ENCODE measurements at regions not wholly inside any gene's neighbourhood (a gene's known extent, or its start where the extent isn't known, plus 50 kb on each side); places are given as distances from the start of the nearest gene placed in this dataset.

GRCh38 chr4:116752027-116752426, 333.3 kb downstream of the TRAM1L1 start:
- Histone ChIP-seq H3K79me2 (ENCODE audit: insufficient read depth) (no peaks in the 10 kb centered on the region), H3K9me3 (ENCODE audit: low read depth) (no peaks in the 10 kb centered on the region), H3K27me3 (replicated peaks; ENCODE audit: insufficient read depth) (no peaks in the 10 kb centered on the region), H3K27ac (no peak overlapping the region), H3F3A (ENCODE audit: insufficient read depth) (no peaks in the 10 kb centered on the region), H3K4me2 (ENCODE audit: unreplicated experiment) (no peak overlapping the region), H3K36me3 (ENCODE audit: low read depth) (no peaks in the 10 kb centered on the region), H3K4me1 (ENCODE audit: insufficient read depth) (no peaks in the 10 kb centered on the region), H3K9ac (no peak overlapping the region), H4K20me1 (ENCODE audit: insufficient read depth) (no peaks in the 10 kb centered on the region), H3K4me3 (no peak overlapping the region), H2AFZ (no peak overlapping the region), H3K9me2 (ENCODE audit: insufficient read depth) (no peaks in the 10 kb centered on the region)
- TF ChIP-seq EZH2phosphoT487 (IDR thresholded peaks at IDR 0.05; ENCODE audit: insufficient read depth, low read depth) (no peak), EZH2 (IDR thresholded peaks at IDR 0.05; ENCODE audit: insufficient read depth, poor library complexity, severe bottlenecking) (no peak)
- 10 to 15% methylated on average over 2 of the region's 2 CpGs for WGBS, 2 experiments (ENCODE audit: low coverage in 1 of 2, low lambda C conversion rate in 2 of 2, missing lambda C conversion rate in 2 of 2)
- DNase-seq: no peak
- in situ Hi-C loops (cut with MboI): no loop called here

- Histone ChIP-seq H3K79me2 (ENCODE audit: insufficient read depth) (no peaks in the 10 kb centered on the region), H2AFZ (no peak overlapping the region), H3K4me3 (no peak overlapping the region), H3K9me3 (ENCODE audit: low read depth) (no peaks in the 10 kb centered on the region), H3F3A (ENCODE audit: insufficient read depth) (no peaks in the 10 kb centered on the region), H3K9me2 (ENCODE audit: insufficient read depth) (no peaks in the 10 kb centered on the region), H3K27me3 (replicated peaks; ENCODE audit: insufficient read depth) (no peaks in the 10 kb centered on the region), H3K9ac (no peak overlapping the region), H3K4me2 (ENCODE audit: unreplicated experiment) (no peak overlapping the region), H3K27ac (no peak overlapping the region), H4K20me1 (ENCODE audit: insufficient read depth) (no peaks in the 10 kb centered on the region), H3K36me3 (ENCODE audit: low read depth) (no peaks in the 10 kb centered on the region), H3K4me1 (ENCODE audit: insufficient read depth) (no peaks in the 10 kb centered on the region)
- DNase-seq: no peak
- TF ChIP-seq EZH2phosphoT487 (IDR thresholded peaks at IDR 0.05; ENCODE audit: insufficient read depth, low read depth): no peak
- TF ChIP-seq EZH2 (IDR thresholded peaks at IDR 0.05; ENCODE audit: insufficient read depth, poor library complexity, severe bottlenecking): no peak
- 14 to 38% methylated on average over 1 of the region's 1 CpG for WGBS, 2 experiments (ENCODE audit: low coverage in 1 of 2, low lambda C conversion rate in 2 of 2, missing lambda C conversion rate in 2 of 2)
- in situ Hi-C loops (cut with MboI): no loop called here
Measured at GRCh38 chr4:116736756-116737155, 348.6 kb downstream of the TRAM1L1 start.

GRCh38 chr4:116734178-116734577, 351.2 kb downstream of the TRAM1L1 start:
- 2 to 7% methylated on average over 2 of the region's 2 CpGs for WGBS, 2 experiments (ENCODE audit: low coverage in 1 of 2, low lambda C conversion rate in 2 of 2, missing lambda C conversion rate in 2 of 2)

GRCh38 chr4:116733370-116733769, 352.0 kb downstream of the TRAM1L1 start:
- no peak for DNase-seq
- TF ChIP-seq EZH2 (IDR thresholded peaks at IDR 0.05; ENCODE audit: insufficient read depth, poor library complexity, severe bottlenecking) (no peak), EZH2phosphoT487 (IDR thresholded peaks at IDR 0.05; ENCODE audit: insufficient read depth, low read depth) (no peak)
- Histone ChIP-seq H3K9me2 (ENCODE audit: insufficient read depth) (no peaks in the 10 kb centered on the region), H3K27ac (no peak overlapping the region), H2AFZ (no peak overlapping the region), H4K20me1 (ENCODE audit: insufficient read depth) (no peaks in the 10 kb centered on the region), H3K9ac (no peak overlapping the region), H3K9me3 (ENCODE audit: low read depth) (no peaks in the 10 kb centered on the region), H3K27me3 (replicated peaks; ENCODE audit: insufficient read depth) (no peaks in the 10 kb centered on the region), H3F3A (ENCODE audit: insufficient read depth) (no peaks in the 10 kb centered on the region), H3K79me2 (ENCODE audit: insufficient read depth) (no peaks in the 10 kb centered on the region), H3K4me3 (no peak overlapping the region), H3K4me1 (ENCODE audit: insufficient read depth) (no peaks in the 10 kb centered on the region), H3K36me3 (ENCODE audit: low read depth) (no peaks in the 10 kb centered on the region), H3K4me2 (ENCODE audit: unreplicated experiment) (no peak overlapping the region)
- 10 to 17% methylated on average over 4 of the region's 4 CpGs for WGBS, 2 experiments (ENCODE audit: low coverage in 1 of 2, low lambda C conversion rate in 2 of 2, missing lambda C conversion rate in 2 of 2)
- in situ Hi-C loops (cut with MboI): no loop called here

More at GRCh38 chr4:116734178-116734577, 351.2 kb downstream of the TRAM1L1 start:
- Histone ChIP-seq H3K79me2 (ENCODE audit: insufficient read depth) (no peaks in the 10 kb centered on the region), H3K4me3 (no peak overlapping the region), H3K9me3 (ENCODE audit: low read depth) (no peaks in the 10 kb centered on the region), H3K4me1 (ENCODE audit: insufficient read depth) (no peaks in the 10 kb centered on the region), H3K9ac (no peak overlapping the region), H3K4me2 (ENCODE audit: unreplicated experiment) (no peak overlapping the region), H3K9me2 (ENCODE audit: insufficient read depth) (no peaks in the 10 kb centered on the region), H3K36me3 (ENCODE audit: low read depth) (no peaks in the 10 kb centered on the region), H3K27ac (no peak overlapping the region), H4K20me1 (ENCODE audit: insufficient read depth) (no peaks in the 10 kb centered on the region), H3F3A (ENCODE audit: insufficient read depth) (no peaks in the 10 kb centered on the region), H3K27me3 (replicated peaks; ENCODE audit: insufficient read depth) (no peaks in the 10 kb centered on the region), H2AFZ (no peak overlapping the region)
- DNase-seq: no peak
- in situ Hi-C loops (cut with MboI): no loop called here
- TF ChIP-seq EZH2phosphoT487 (IDR thresholded peaks at IDR 0.05; ENCODE audit: insufficient read depth, low read depth) (no peak), EZH2 (IDR thresholded peaks at IDR 0.05; ENCODE audit: insufficient read depth, poor library complexity, severe bottlenecking) (no peak)

GRCh38 chr4:116726523-116726922, 358.9 kb downstream of the TRAM1L1 start:
- DNase-seq: no peak
- Histone ChIP-seq H3K9me2 (ENCODE audit: insufficient read depth) (no peaks in the 10 kb centered on the region), H3F3A (ENCODE audit: insufficient read depth) (no peaks in the 10 kb centered on the region), H3K27me3 (replicated peaks; ENCODE audit: insufficient read depth) (no peaks in the 10 kb centered on the region), H4K20me1 (ENCODE audit: insufficient read depth) (no peaks in the 10 kb centered on the region), H3K79me2 (ENCODE audit: insufficient read depth) (no peaks in the 10 kb centered on the region), H3K4me1 (ENCODE audit: insufficient read depth) (no peaks in the 10 kb centered on the region), H3K27ac (no peak overlapping the region), H3K9me3 (ENCODE audit: low read depth) (no peaks in the 10 kb centered on the region), H3K4me2 (ENCODE audit: unreplicated experiment) (no peak overlapping the region), H3K4me3 (no peak overlapping the region), H3K36me3 (ENCODE audit: low read depth) (no peaks in the 10 kb centered on the region), H3K9ac (no peak overlapping the region), H2AFZ (no peak overlapping the region)
- in situ Hi-C loops (cut with MboI): no loop called here
- TF ChIP-seq EZH2phosphoT487 (IDR thresholded peaks at IDR 0.05; ENCODE audit: insufficient read depth, low read depth) (no peak), EZH2 (IDR thresholded peaks at IDR 0.05; ENCODE audit: insufficient read depth, poor library complexity, severe bottlenecking) (no peak)

Data from GM23248 (cell line).